ENCODE measurements at regions not wholly inside any gene's neighbourhood (a gene's known extent, or its start where the extent isn't known, plus 50 kb on each side); places are given as distances from the start of the nearest gene placed in this dataset.

DNA sequence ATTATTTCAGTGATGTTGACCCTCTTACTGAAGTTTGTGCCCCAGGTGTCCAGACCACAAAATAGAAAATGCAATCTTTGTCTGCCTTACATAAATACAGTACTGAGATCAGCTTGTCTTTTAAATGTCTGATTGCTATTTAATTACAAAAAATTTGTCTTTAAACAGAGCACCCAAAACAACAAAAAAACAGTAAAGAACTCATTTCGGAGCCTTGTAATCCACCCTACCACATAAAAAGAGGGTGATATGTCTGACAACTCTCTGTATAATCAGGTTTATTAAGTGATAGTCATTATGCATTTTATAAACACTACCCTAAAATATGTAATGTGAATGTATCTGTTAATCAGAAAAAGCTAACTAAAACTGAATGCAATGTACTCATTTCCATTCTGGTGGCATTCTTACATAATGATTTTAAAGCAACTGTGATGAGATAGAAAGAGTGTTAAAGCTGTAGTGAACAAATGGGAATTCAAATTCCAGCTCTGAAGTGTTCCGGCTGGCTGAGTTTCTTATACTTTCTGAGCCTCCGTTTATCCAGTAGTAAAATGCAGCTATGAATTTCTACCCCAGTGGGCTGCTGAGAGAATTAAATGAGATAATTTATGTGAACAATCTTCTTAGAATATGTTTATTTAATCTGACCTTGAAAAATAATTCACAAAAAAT is 486.6 kb downstream of the USP25 start:
- Histone ChIP-seq H3K9me2 (ENCODE audit: insufficient read depth) (no peaks in the 10 kb centered on the region), H2AFZ (no peak overlapping the region), H3K4me3 (no peak overlapping the region), H3K36me3 (ENCODE audit: insufficient read depth) (no peaks in the 10 kb centered on the region), H3K79me2 (replicated peaks; ENCODE audit: insufficient read depth) (no peaks in the 10 kb centered on the region), H3K4me2 (no peak overlapping the region), H3K27ac (ENCODE audit: low read depth) (no peak overlapping the region), H4K20me1 (replicated peaks; ENCODE audit: insufficient read depth) (no peaks in the 10 kb centered on the region), H3K4me1 (ENCODE audit: insufficient read depth) (no peaks in the 10 kb centered on the region), H3K27me3 (ENCODE audit: insufficient read depth) (no peaks in the 10 kb centered on the region), H3F3A (replicated peaks; ENCODE audit: low read depth) (no peaks in the 10 kb centered on the region)
- no peak overlapping the region for H3K27ac Mint-ChIP-seq
- TF ChIP-seq CREB1 (CRISPR knock-in tag; IDR thresholded peaks at IDR 0.05; ENCODE audit: low read depth) (no peak), ZNF114 (CRISPR knock-in tag; IDR thresholded peaks at IDR 0.05) (no peak), NANOG (IDR thresholded peaks at IDR 0.05; ENCODE audit: borderline replicate concordance) (no peak), EZH2phosphoT487 (IDR thresholded peaks at IDR 0.05; ENCODE audit: unreplicated experiment) (no peak), STAT1 (IDR thresholded peaks at IDR 0.05; ENCODE audit: unreplicated experiment) (no peak), REST (IDR thresholded peaks at IDR 0.05; ENCODE audit: unreplicated experiment) (no peak), POLR2AphosphoS5 (IDR thresholded peaks at IDR 0.05; ENCODE audit: low read depth) (no peak), CTCF (conservative IDR thresholded peaks at IDR 0.05; ENCODE audit: low read depth in 2 of 2) (no peak), EZH2 (IDR thresholded peaks at IDR 0.05; ENCODE audit: low read depth, unreplicated experiment) (no peak), JUNB (IDR thresholded peaks at IDR 0.05; ENCODE audit: unreplicated experiment) (no peak), ZNF331 (CRISPR knock-in tag; IDR thresholded peaks at IDR 0.05; ENCODE audit: low read depth) (no peak)
- TF ChIP-seq, protein P1, sequence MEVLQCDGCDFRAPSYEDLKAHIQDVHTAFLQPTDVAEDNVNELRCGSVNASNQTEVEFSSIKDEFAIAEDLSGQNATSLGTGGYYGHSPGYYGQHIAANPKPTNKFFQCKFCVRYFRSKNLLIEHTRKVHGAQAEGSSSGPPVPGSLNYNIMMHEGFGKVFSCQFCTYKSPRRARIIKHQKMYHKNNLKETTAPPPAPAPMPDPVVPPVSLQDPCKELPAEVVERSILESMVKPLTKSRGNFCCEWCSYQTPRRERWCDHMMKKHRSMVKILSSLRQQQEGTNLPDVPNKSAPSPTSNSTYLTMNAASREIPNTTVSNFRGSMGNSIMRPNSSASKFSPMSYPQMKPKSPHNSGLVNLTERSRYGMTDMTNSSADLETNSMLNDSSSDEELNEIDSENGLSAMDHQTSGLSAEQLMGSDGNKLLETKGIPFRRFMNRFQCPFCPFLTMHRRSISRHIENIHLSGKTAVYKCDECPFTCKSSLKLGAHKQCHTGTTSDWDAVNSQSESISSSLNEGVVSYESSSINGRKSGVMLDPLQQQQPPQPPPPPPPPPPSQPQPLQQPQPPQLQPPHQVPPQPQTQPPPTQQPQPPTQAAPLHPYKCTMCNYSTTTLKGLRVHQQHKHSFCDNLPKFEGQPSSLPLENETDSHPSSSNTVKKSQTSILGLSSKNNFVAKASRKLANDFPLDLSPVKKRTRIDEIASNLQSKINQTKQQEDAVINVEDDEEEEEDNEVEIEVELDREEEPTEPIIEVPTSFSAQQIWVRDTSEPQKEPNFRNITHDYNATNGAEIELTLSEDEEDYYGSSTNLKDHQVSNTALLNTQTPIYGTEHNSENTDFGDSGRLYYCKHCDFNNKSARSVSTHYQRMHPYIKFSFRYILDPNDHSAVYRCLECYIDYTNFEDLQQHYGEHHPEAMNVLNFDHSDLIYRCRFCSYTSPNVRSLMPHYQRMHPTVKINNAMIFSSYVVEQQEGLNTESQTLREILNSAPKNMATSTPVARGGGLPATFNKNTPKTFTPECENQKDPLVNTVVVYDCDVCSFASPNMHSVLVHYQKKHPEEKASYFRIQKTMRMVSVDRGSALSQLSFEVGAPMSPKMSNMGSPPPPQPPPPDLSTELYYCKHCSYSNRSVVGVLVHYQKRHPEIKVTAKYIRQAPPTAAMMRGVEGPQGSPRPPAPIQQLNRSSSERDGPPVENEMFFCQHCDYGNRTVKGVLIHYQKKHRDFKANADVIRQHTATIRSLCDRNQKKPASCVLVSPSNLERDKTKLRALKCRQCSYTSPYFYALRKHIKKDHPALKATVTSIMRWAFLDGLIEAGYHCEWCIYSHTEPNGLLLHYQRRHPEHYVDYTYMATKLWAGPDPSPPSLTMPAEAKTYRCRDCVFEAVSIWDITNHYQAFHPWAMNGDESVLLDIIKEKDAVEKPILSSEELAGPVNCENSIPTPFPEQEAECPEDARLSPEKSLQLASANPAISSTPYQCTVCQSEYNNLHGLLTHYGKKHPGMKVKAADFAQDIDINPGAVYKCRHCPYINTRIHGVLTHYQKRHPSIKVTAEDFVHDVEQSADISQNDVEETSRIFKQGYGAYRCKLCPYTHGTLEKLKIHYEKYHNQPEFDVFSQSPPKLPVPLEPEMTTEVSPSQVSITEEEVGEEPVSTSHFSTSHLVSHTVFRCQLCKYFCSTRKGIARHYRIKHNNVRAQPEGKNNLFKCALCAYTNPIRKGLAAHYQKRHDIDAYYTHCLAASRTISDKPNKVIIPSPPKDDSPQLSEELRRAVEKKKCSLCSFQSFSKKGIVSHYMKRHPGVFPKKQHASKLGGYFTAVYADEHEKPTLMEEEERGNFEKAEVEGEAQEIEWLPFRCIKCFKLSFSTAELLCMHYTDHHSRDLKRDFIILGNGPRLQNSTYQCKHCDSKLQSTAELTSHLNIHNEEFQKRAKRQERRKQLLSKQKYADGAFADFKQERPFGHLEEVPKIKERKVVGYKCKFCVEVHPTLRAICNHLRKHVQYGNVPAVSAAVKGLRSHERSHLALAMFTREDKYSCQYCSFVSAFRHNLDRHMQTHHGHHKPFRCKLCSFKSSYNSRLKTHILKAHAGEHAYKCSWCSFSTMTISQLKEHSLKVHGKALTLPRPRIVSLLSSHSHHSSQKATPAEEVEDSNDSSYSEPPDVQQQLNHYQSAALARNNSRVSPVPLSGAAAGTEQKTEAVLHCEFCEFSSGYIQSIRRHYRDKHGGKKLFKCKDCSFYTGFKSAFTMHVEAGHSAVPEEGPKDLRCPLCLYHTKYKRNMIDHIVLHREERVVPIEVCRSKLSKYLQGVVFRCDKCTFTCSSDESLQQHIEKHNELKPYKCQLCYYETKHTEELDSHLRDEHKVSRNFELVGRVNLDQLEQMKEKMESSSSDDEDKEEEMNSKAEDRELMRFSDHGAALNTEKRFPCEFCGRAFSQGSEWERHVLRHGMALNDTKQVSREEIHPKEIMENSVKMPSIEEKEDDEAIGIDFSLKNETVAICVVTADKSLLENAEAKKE (CRISPR knock-in tag; IDR thresholded peaks at IDR 0.05): no peak
- TF ChIP-seq, protein P2, sequence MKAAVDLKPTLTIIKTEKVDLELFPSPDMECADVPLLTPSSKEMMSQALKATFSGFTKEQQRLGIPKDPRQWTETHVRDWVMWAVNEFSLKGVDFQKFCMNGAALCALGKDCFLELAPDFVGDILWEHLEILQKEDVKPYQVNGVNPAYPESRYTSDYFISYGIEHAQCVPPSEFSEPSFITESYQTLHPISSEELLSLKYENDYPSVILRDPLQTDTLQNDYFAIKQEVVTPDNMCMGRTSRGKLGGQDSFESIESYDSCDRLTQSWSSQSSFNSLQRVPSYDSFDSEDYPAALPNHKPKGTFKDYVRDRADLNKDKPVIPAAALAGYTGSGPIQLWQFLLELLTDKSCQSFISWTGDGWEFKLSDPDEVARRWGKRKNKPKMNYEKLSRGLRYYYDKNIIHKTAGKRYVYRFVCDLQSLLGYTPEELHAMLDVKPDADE (IDR thresholded peaks at IDR 0.05): no peak
- DNase-seq (ENCODE audit: low spot score): no peak
- H3K4me3 Mint-ChIP-seq: no peak overlapping the region
- no peaks in the 10 kb centered on the region for H3K36me3 Mint-ChIP-seq (ENCODE audit: low read depth)
- no peaks in the 10 kb centered on the region for H3K9me3 Mint-ChIP-seq
- no peaks in the 10 kb centered on the region for H3K27me3 Mint-ChIP-seq (ENCODE audit: insufficient read depth, low read depth, poor library complexity)
- no peaks in the 10 kb centered on the region for H3K4me1 Mint-ChIP-seq
- ATAC-seq: no peak

Measured in GM23338 (cell line).